ENCODE measurements at regions not wholly inside any gene's neighbourhood (a gene's known extent, or its start where the extent isn't known, plus 50 kb on each side); places are given as distances from the start of the nearest gene placed in this dataset.
A peak's percentile ranks its signal among the peaks of the same experiment; 100 is the strongest.

DNA sequence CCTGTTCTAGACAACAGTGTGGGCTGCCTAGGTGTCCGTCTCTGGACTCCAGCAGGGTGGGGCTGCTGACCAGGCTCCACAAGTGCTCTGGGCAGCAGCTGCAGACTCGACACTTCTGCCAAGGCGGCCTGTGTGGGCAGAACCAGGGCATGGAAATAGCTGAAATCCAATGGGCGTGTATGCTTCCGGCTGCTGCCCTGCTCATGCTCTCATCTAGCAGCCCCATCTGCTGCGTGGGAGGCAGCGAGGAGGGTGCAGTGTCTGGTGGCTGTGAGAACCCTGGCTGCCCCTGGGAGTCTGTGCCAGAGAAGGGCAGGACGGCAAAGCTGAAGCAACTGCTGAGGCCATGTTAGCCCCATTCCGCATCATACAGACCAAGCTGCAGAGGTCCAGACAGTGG, 174.9 kb downstream of the SOX11 start:
- peaks cover 8 to 13% of the 10 kb centered on the region in 2 experiments for H3K4me1 Mint-ChIP-seq
- H2BK12ac ChIP-seq (ENCODE audit: insufficient read length, low read depth, low read length): no peak overlapping the region
- no CpG with 5 or more reads among the region's 9 CpGs for WGBS (ENCODE audit: extremely low coverage, insufficient read length, low lambda C conversion rate)

More for the DNA sequence above, 174.9 kb downstream of the SOX11 start:
- Histone ChIP-seq H3K79me1 (ENCODE audit: insufficient read depth, low read depth, low read length, poor library complexity, severe bottlenecking) (no peaks in the 10 kb centered on the region), H2BK20ac (ENCODE audit: low read depth, low read length, poor library complexity, severe bottlenecking) (no peak overlapping the region), H3T11ph (ENCODE audit: low read length) (no peak overlapping the region), H2BK5ac (ENCODE audit: insufficient read length, low read length) (no peak overlapping the region), H3K27ac (ENCODE audit: insufficient read length, low read depth, low read length) (no peak overlapping the region), H3K9me3 (ENCODE audit: control insufficient read depth, low read depth, low read length) (no peaks in the 10 kb centered on the region), H3K9ac (ENCODE audit: extremely low read depth, insufficient read length, low read length) (no peak overlapping the region), H3K23ac (ENCODE audit: insufficient read length, low read depth, low read length) (no peak overlapping the region), H2BK120ac (ENCODE audit: low read depth, low read length, poor library complexity, severe bottlenecking) (no peak overlapping the region), H4K20me1 (ENCODE audit: control insufficient read depth, insufficient read depth, insufficient read length) (no peaks in the 10 kb centered on the region), H3K14ac (ENCODE audit: insufficient read depth, low read length) (peak overlapping the region; percentile 16; the same call in 1 of the 2 replicates), H3K23me2 (ENCODE audit: insufficient read length, low read depth, low read length, poor library complexity, severe bottlenecking) (no peaks in the 10 kb centered on the region), H3K56ac (ENCODE audit: insufficient read length, low read depth, low read length) (no peak overlapping the region), H3K18ac (ENCODE audit: insufficient read length, low read depth, low read length) (no peak overlapping the region), H2AK5ac (ENCODE audit: insufficient read length, low read length) (no peak overlapping the region), H3K4me1 (ENCODE audit: insufficient read depth, low read length) (no peaks in the 10 kb centered on the region), H3K4ac (ENCODE audit: low read depth, low read length) (no peak overlapping the region), H4K5ac (ENCODE audit: insufficient read length, low read depth, low read length) (no peak overlapping the region), H4K91ac (ENCODE audit: insufficient read length, low read depth, low read length) (no peak overlapping the region), H3K4me2 (ENCODE audit: insufficient read depth, insufficient read length, low read length) (no peak overlapping the region), H2AFZ (ENCODE audit: low read length) (no peak overlapping the region), H3K79me2 (ENCODE audit: insufficient read depth, low read length) (no peaks in the 10 kb centered on the region), H4K8ac (replicated peaks; ENCODE audit: insufficient read length, low read depth, low read length) (no peak overlapping the region), H3K27me3 (ENCODE audit: insufficient read depth, low read length) (no peaks in the 10 kb centered on the region), H2BK15ac (ENCODE audit: low read depth, low read length) (no peak overlapping the region)
- DNase-seq: no peak
- no peak overlapping the region for H3K4me3 Mint-ChIP-seq
- no peaks in the 10 kb centered on the region; a peak in 2 of 5 replicates for H3K9me3 Mint-ChIP-seq
- H3K36me3 Mint-ChIP-seq (ENCODE audit: insufficient read depth in 1 of 3, low read depth in 3 of 3): no peaks in the 10 kb centered on the region; a peak in 1 of 7 replicates
- H3K27ac Mint-ChIP-seq: no peak overlapping the region
- H3K27me3 Mint-ChIP-seq (ENCODE audit: low read depth): no peaks in the 10 kb centered on the region
- TF ChIP-seq, protein P1, sequence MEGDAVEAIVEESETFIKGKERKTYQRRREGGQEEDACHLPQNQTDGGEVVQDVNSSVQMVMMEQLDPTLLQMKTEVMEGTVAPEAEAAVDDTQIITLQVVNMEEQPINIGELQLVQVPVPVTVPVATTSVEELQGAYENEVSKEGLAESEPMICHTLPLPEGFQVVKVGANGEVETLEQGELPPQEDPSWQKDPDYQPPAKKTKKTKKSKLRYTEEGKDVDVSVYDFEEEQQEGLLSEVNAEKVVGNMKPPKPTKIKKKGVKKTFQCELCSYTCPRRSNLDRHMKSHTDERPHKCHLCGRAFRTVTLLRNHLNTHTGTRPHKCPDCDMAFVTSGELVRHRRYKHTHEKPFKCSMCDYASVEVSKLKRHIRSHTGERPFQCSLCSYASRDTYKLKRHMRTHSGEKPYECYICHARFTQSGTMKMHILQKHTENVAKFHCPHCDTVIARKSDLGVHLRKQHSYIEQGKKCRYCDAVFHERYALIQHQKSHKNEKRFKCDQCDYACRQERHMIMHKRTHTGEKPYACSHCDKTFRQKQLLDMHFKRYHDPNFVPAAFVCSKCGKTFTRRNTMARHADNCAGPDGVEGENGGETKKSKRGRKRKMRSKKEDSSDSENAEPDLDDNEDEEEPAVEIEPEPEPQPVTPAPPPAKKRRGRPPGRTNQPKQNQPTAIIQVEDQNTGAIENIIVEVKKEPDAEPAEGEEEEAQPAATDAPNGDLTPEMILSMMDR (conservative IDR thresholded peaks at IDR 0.05): no peak

All from H9 (cell line).